MM.1S (cell line): ENCODE measurements at regions not wholly inside any gene's neighbourhood (a gene's known extent, or its start where the extent isn't known, plus 50 kb on each side); places are given as distances from the start of the nearest gene placed in this dataset.

Experiments used
- DNase-seq: peaks from one replicate; pipeline ENCODE4 v3.0.0-alpha.2; 2015
- H2AFZ ChIP-seq: fragments of 300-600 bp; sonication (generic); 2 replicates; pipeline ENCODE4 v1.6.0; 2016; ENCODE audit warnings: antibody characterized with exemption, low read length
- H3F3A ChIP-seq: fragments of 300-600 bp; sonication (generic); 2 replicates; pipeline ENCODE4 v1.6.1; 2016; ENCODE audit warnings: mild to moderate bottlenecking, antibody characterized with exemption, low read length, moderate library complexity, mixed read lengths; ENCODE audit not compliant: insufficient read depth
- H3K27ac ChIP-seq: fragments of 300-600 bp; sonication (generic); 2 replicates; pipeline ENCODE4 v1.5.1; 2016; ENCODE audit warnings: mild to moderate bottlenecking, low read length
- H3K27me3 ChIP-seq: fragments of 300-600 bp; sonication (generic); replicated peaks from 2 replicates; pipeline ENCODE4 v1.6.0; 2016; ENCODE audit warnings: low read length; ENCODE audit not compliant: insufficient read depth
- H3K36me3 ChIP-seq: fragments of 300-600 bp; sonication (generic); replicated peaks from 2 replicates; pipeline ENCODE4 v1.6.1; 2016; ENCODE audit warnings: mild to moderate bottlenecking, low read length, mixed read lengths; ENCODE audit not compliant: insufficient read depth
- H3K4me1 ChIP-seq: fragments of 300-600 bp; sonication (generic); 2 replicates; pipeline ENCODE4 v1.6.1; 2016; ENCODE audit warnings: low read length, mixed read lengths
- H3K4me2 ChIP-seq: fragments of 300-600 bp; sonication (generic); 2 replicates; pipeline ENCODE4 v1.6.0; 2016; ENCODE audit warnings: low read depth, low read length
- H3K4me3 ChIP-seq: fragments of 300-600 bp; sonication (generic); 2 replicates; pipeline ENCODE4 v1.5.1; 2016; ENCODE audit warnings: low read length, mixed read lengths
- H3K79me2 ChIP-seq: fragments of 300-600 bp; sonication (generic); 2 replicates; pipeline ENCODE4 v1.6.1; 2016; ENCODE audit warnings: mixed run types, low read length, mixed read lengths
- H3K9ac ChIP-seq: fragments of 300-600 bp; sonication (generic); 2 replicates; pipeline ENCODE4 v1.6.1; 2016; ENCODE audit warnings: low read length, mixed read lengths
- H3K9me2 ChIP-seq: fragments of 300-600 bp; sonication (generic); replicated peaks from 2 replicates; pipeline ENCODE4 v1.6.1; 2016; ENCODE audit warnings: mild to moderate bottlenecking, low read length, mixed read lengths; ENCODE audit not compliant: insufficient read depth
- H3K9me3 ChIP-seq: fragments of 300-600 bp; sonication (generic); replicated peaks from 2 replicates; pipeline ENCODE4 v1.6.1; 2016; ENCODE audit warnings: mild to moderate bottlenecking, low read length, mixed read lengths; ENCODE audit not compliant: insufficient read depth
- H4K20me1 ChIP-seq: fragments of 300-600 bp; sonication (generic); 2 replicates; pipeline ENCODE4 v1.6.1; 2016; ENCODE audit warnings: mild to moderate bottlenecking, low read length, moderate library complexity, mixed read lengths; ENCODE audit not compliant: insufficient read depth
- EZH2 ChIP-seq: fragments of 300-600 bp; sonication (generic); optimal IDR thresholded peaks from 2 replicates; pipeline ENCODE3; 2017; ENCODE audit warnings: low read depth, mild to moderate bottlenecking, antibody characterized with exemption, low read length, mixed read lengths
- EZH2phosphoT487 ChIP-seq: fragments of 300-600 bp; sonication (generic); IDR thresholded peaks from 2 replicates; pipeline ENCODE4 v1.6.1; 2018; ENCODE audit warnings: antibody characterized with exemption, low read length
- TF ChIP-seq, protein P1 (sequence below): fragments of 300-600 bp; sonication (generic); IDR thresholded peaks from 2 replicates; pipeline ENCODE4 v1.5.1; 2016; ENCODE audit warnings: antibody characterized with exemption, low read length, mixed read lengths

DNA sequence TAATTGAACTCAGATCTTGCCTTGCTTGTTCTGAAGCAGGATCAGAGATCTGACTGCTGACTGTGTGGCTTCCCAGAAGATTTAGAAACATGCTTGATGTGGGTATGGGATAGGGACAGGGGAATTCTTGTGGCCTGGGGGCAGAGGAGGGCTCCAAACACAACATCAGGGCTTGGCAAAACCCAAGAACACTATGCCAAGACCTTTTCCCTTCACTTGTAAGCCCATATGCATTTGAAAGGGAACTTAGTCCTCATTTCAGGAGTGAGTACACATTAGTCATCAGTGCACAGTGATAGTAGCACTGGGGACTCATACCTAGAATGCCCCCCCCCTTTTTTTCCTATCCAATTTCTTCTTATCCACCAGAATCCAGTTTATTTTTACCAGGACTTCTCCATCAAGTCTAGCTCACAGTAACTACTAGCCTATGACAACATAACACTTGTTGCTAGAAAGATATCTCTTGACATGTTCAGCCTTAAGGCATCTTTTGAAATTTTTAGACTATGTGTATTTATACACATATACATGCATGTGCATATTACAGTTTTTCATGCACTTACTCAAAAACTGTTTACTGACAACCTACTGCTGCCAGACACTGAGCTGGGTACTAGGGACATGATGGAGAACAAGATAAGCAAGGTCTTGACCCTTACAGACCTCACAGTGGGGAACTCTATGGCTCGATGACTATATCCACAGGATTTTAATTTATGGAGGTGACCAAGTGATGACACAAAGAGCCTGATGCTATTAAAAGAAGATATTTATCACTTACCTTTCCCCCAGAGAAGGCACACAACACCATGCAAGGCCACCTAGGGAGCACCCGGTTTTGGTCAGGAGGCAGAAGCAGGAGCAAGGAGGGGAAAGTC lies 158.3 kb upstream of the MAP3K1 start:
- TF ChIP-seq EZH2phosphoT487: no peak
- TF ChIP-seq, protein P1, sequence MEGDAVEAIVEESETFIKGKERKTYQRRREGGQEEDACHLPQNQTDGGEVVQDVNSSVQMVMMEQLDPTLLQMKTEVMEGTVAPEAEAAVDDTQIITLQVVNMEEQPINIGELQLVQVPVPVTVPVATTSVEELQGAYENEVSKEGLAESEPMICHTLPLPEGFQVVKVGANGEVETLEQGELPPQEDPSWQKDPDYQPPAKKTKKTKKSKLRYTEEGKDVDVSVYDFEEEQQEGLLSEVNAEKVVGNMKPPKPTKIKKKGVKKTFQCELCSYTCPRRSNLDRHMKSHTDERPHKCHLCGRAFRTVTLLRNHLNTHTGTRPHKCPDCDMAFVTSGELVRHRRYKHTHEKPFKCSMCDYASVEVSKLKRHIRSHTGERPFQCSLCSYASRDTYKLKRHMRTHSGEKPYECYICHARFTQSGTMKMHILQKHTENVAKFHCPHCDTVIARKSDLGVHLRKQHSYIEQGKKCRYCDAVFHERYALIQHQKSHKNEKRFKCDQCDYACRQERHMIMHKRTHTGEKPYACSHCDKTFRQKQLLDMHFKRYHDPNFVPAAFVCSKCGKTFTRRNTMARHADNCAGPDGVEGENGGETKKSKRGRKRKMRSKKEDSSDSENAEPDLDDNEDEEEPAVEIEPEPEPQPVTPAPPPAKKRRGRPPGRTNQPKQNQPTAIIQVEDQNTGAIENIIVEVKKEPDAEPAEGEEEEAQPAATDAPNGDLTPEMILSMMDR: no peak
- TF ChIP-seq EZH2: no peak
- DNase-seq: no peak
- H3K4me2 ChIP-seq: no peak overlapping the region
- no peaks in the 10 kb centered on the region for H3K9me3 ChIP-seq
- no peaks in the 10 kb centered on the region for H3K36me3 ChIP-seq
- no peak overlapping the region for H3K9ac ChIP-seq
- H2AFZ ChIP-seq: no peak overlapping the region
- H3K4me1 ChIP-seq: peaks cover 27% of the 10 kb centered on the region
- H3K4me3 ChIP-seq: no peak overlapping the region
- H3F3A ChIP-seq: peaks cover 8% of the 10 kb centered on the region; the same call in 1 of the 2 replicates
- H3K27ac ChIP-seq: no peak overlapping the region
- H3K9me2 ChIP-seq: no peaks in the 10 kb centered on the region
- no peaks in the 10 kb centered on the region for H4K20me1 ChIP-seq
- H3K27me3 ChIP-seq: no peaks in the 10 kb centered on the region
- H3K79me2 ChIP-seq: no peaks in the 10 kb centered on the region

DNA sequence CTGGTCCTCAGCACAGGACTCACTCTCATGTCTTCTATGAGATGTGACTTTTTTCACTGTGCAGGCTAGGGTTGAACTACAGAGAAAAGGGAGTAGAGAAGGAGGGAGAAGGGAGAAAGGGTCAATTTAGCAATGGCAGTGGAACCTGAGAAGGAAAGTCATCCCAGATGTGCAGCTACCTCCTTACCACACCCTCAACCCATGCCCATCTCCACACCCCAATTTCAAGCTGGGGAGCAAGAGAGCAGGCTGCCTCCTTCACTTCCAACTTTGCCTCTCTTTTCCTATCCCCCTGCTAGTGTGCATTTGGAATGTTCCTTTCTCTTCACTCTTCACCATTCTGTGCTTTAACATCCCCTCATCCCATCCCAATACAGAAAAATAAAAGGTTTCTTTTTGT lies 163.5 kb upstream of the MAP3K1 start:
- no peak overlapping the region for H3K27ac ChIP-seq
- no peaks in the 10 kb centered on the region for H4K20me1 ChIP-seq
- no peaks in the 10 kb centered on the region for H3K79me2 ChIP-seq
- H3K36me3 ChIP-seq: no peaks in the 10 kb centered on the region
- H3K4me3 ChIP-seq: no peak overlapping the region
- no peaks in the 10 kb centered on the region for H3K9me3 ChIP-seq
- H3F3A ChIP-seq: no peaks in the 10 kb centered on the region
- no peak overlapping the region for H2AFZ ChIP-seq
- TF ChIP-seq EZH2phosphoT487: no peak
- no peak overlapping the region for H3K9ac ChIP-seq
- H3K4me2 ChIP-seq: no peak overlapping the region
- DNase-seq: no peak
- no peaks in the 10 kb centered on the region for H3K27me3 ChIP-seq
- H3K9me2 ChIP-seq: no peaks in the 10 kb centered on the region
- H3K4me1 ChIP-seq: no peaks in the 10 kb centered on the region

DNA sequence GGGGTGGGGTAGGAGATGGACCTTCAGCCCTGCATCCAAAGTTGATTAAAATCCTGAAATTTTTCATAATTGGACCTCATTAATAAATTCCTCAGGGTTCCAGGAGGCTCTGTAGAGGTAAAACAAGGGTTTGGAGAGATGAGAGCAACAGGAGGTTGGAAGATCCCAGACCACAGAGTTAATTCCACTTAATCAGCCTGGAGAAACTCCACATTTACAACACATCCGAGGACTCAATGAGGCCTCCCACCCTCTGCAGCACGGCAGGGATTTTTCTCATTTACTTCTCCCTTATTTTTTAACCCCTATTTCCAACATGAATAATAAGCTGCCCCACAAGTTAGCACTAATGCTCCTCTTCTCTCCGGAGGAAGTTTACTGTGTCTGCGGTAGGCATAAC lies 165.0 kb upstream of the MAP3K1 start:
- Histone ChIP-seq H3F3A (no peaks in the 10 kb centered on the region), H3K36me3 (no peaks in the 10 kb centered on the region), H3K9ac (no peak overlapping the region), H2AFZ (no peak overlapping the region), H3K9me3 (no peaks in the 10 kb centered on the region), H3K4me2 (no peak overlapping the region), H4K20me1 (no peaks in the 10 kb centered on the region), H3K79me2 (no peaks in the 10 kb centered on the region), H3K9me2 (no peaks in the 10 kb centered on the region), H3K4me3 (no peak overlapping the region), H3K27me3 (no peaks in the 10 kb centered on the region), H3K27ac (no peak overlapping the region), H3K4me1 (no peaks in the 10 kb centered on the region)
- TF ChIP-seq, protein P1: no peak
- TF ChIP-seq EZH2phosphoT487 (no peak), EZH2 (no peak)
- no peak for DNase-seq

DNA sequence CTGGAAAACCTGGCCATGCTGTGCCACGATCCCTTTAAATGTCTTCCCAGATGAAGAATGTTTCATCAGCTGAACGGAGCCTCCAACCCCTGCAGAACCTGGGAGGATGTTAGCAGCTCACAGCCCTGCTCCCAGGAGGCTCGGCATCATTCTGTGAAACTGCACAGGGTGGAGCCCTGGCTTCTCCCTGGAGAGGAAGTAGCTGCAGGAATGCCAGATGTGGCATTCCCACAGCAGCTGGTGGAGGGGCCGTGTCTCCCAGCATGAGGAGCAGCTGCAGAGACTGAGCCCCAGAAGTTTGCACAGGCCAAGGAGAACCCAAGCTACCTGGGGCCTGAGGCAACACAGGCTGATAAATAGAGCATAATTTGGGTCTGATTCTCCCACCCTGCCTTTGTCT lies 165.8 kb upstream of the MAP3K1 start:
- no peaks in the 10 kb centered on the region for H3K79me2 ChIP-seq
- no peak for TF ChIP-seq EZH2phosphoT487
- TF ChIP-seq, protein P1: no peak
- TF ChIP-seq EZH2: no peak
- H3K9me3 ChIP-seq: no peaks in the 10 kb centered on the region
- no peak overlapping the region for H3K4me2 ChIP-seq
- H2AFZ ChIP-seq: no peak overlapping the region
- no peak overlapping the region for H3K9ac ChIP-seq
- no peak overlapping the region for H3K27ac ChIP-seq
- no peaks in the 10 kb centered on the region for H4K20me1 ChIP-seq
- no peaks in the 10 kb centered on the region for H3K27me3 ChIP-seq
- no peaks in the 10 kb centered on the region for H3K9me2 ChIP-seq
- no peak for DNase-seq
- no peaks in the 10 kb centered on the region for H3K4me1 ChIP-seq
- no peaks in the 10 kb centered on the region for H3F3A ChIP-seq
- no peaks in the 10 kb centered on the region for H3K36me3 ChIP-seq
- no peak overlapping the region for H3K4me3 ChIP-seq
